K562 (cell line): ENCODE measurements at regions not wholly inside any gene's neighbourhood (a gene's known extent, or its start where the extent isn't known, plus 50 kb on each side); places are given as distances from the start of the nearest gene placed in this dataset.
A peak's percentile ranks its signal among the peaks of the same experiment; 100 is the strongest.

Source experiments
- BRF1 ChIP-seq: IDR thresholded peaks from 3 replicates; pipeline ENCODE4 v1.6.1; 2011; ENCODE audit warnings: borderline replicate concordance, mild to moderate bottlenecking; ENCODE audit not compliant: insufficient read length; ENCODE audit errors: extremely low read depth
- CBFB ChIP-seq: sonication (generic); formaldehyde crosslinking; IDR thresholded peaks from 2 replicates; pipeline ENCODE4 v1.4.0; 2020; ENCODE audit warnings: mild to moderate bottlenecking, missing genetic modification reagents
- CREB5 ChIP-seq: fragments of 250-450 bp; sonication (Bioruptor Pico); IDR thresholded peaks from 2 replicates; pipeline ENCODE4 v1.5.0; 2020; ENCODE audit warnings: mild to moderate bottlenecking
- CREM ChIP-seq: IDR thresholded peaks from 2 replicates; pipeline ENCODE4 v1.6.1; 2014; ENCODE audit warnings: antibody characterized with exemption, low read depth
- ELF4 ChIP-seq: fragments of 450-650 bp; formaldehyde crosslinking; IDR thresholded peaks from 2 replicates; pipeline ENCODE4 v1.4.0; 2022; ENCODE audit warnings: missing genetic modification characterization
- FOXA1 ChIP-seq: fragments of 450-650 bp; IDR thresholded peaks from 2 replicates; pipeline ENCODE4 v1.6.1; 2016; ENCODE audit warnings: mild to moderate bottlenecking, borderline replicate concordance
- HLTF ChIP-seq: fragments of 450-650 bp; IDR thresholded peaks from 2 replicates; pipeline ENCODE4 v1.6.1; 2016
- IRF1 ChIP-seq: sonication (generic); formaldehyde crosslinking; IDR thresholded peaks from 2 replicates; pipeline ENCODE4 v1.8.0; 2022; ENCODE audit warnings: missing genetic modification reagents, mild to moderate bottlenecking, borderline replicate concordance
- KHSRP ChIP-seq: fragments of 450-650 bp; IDR thresholded peaks from 2 replicates; pipeline ENCODE4 v1.6.1; 2017
- MGA ChIP-seq: fragments of 450-650 bp; IDR thresholded peaks from 2 replicates; pipeline ENCODE4 v1.6.1; 2016; ENCODE audit warnings: mild to moderate bottlenecking, moderate library complexity
- POLR2AphosphoS2 ChIP-seq: IDR thresholded peaks from 2 replicates; pipeline ENCODE4 v1.6.1; 2012; ENCODE audit warnings: low read length, improper control_type of control experiment
- SAP30 ChIP-seq: fragments of 200-600 bp; sonication (generic); IDR thresholded peaks from 2 replicates; pipeline ENCODE4 v1.6.1; 2012; ENCODE audit warnings: borderline replicate concordance, low read depth, mild to moderate bottlenecking, moderate library complexity, low read length, control low read depth, inconsistent platforms; ENCODE audit not compliant: insufficient read depth, poor library complexity, severe bottlenecking
- ZNF384 ChIP-seq: IDR thresholded peaks from 2 replicates; pipeline ENCODE4 v1.6.1; 2012; ENCODE audit warnings: low read depth, low read length, improper control_type of control experiment

GRCh38 chr7:391961-392524 lies 102.1 kb downstream of the FOXL3 start (continued):
- 0 out of 2 replicates have a peak, but pooled peaks have one; percentile 19 for TF ChIP-seq MGA
- no peak for TF ChIP-seq HLTF
- TF ChIP-seq CBFB (CRISPR knock-in tag): no peak
- no peak for TF ChIP-seq KHSRP
- peak; percentile 60 for TF ChIP-seq CREM
- TF ChIP-seq BRF1: no peak
- no peak for TF ChIP-seq ZNF384
- no peak for TF ChIP-seq CREB5 (CRISPR knock-in tag)
- TF ChIP-seq POLR2AphosphoS2: no peak
- TF ChIP-seq IRF1: no peak
- no peak for TF ChIP-seq FOXA1
- TF ChIP-seq ELF4 (CRISPR knock-in tag): no peak
- TF ChIP-seq SAP30: no peak
